HepG2 (cell line): ENCODE measurements at regions not wholly inside any gene's neighbourhood (a gene's known extent, or its start where the extent isn't known, plus 50 kb on each side); places are given as distances from the start of the nearest gene placed in this dataset.

ENCODE experiments used
- BORCS8-MEF2B ChIP-seq: sonication (generic); formaldehyde crosslinking; IDR thresholded peaks from 2 replicates; pipeline ENCODE4 v1.8.0; 2022; ENCODE audit warnings: mild to moderate bottlenecking, missing genetic modification reagents
- RNF2 ChIP-seq: fragments of 450-650 bp; conservative IDR thresholded peaks from 2 replicates; pipeline ENCODE4 v1.6.1; 2016; ENCODE audit warnings: low read depth
- RXRB ChIP-seq: IDR thresholded peaks from 2 replicates; pipeline ENCODE4 v1.6.1; 2016; ENCODE audit warnings: borderline replicate concordance, missing genetic modification reagents, missing compliant biosample characterization
- SIX1 ChIP-seq: sonication (generic); formaldehyde crosslinking; IDR thresholded peaks from 2 replicates; pipeline ENCODE4 v1.4.0; 2020; ENCODE audit warnings: missing genetic modification reagents, borderline replicate concordance
- SP140L ChIP-seq: sonication (generic); formaldehyde crosslinking; IDR thresholded peaks from 2 replicates; pipeline ENCODE4 v1.4.0; 2020; ENCODE audit warnings: missing genetic modification reagents, borderline replicate concordance
- TEAD3 ChIP-seq: optimal IDR thresholded peaks from 2 replicates; pipeline ENCODE3; 2016; ENCODE audit warnings: borderline replicate concordance
- ZBTB25 ChIP-seq: IDR thresholded peaks from 2 replicates; pipeline ENCODE4 v1.6.1; 2018; ENCODE audit warnings: missing genetic modification reagents
- ZNF646 ChIP-seq: sonication (generic); formaldehyde crosslinking; IDR thresholded peaks from 2 replicates; pipeline ENCODE4 v1.9.0; 2021; ENCODE audit warnings: mild to moderate bottlenecking, missing genetic modification reagents
- TF ChIP-seq, protein P1 (sequence below): sonication (generic); formaldehyde crosslinking; IDR thresholded peaks from 2 replicates; pipeline ENCODE4 v1.4.0; 2020; ENCODE audit warnings: mild to moderate bottlenecking, missing genetic modification reagents

DNA sequence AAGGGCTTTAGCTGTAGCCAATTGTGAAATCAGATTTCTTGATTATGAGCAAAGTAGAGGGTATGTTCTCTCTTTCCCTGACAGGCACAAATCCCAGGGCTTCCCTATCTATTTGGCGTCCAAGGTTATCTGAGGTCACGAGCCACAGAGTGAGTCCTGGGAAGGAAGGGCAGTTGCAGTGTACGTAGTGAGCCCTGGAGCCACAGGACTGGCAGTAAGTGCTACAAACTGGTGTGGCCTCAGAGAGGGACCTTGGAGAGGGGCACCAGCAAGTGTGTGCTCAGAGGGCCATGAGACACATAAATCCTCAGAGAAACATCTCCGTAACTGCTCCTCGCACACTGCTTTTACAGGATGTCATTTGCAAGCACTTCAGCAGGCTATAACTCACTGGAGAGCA is 115.5 kb upstream of the SH3BP4 start (continued):
- TF ChIP-seq TEAD3 (CRISPR knock-in tag) (peak; percentile 5), ZNF646 (no peak), RXRB (peak; percentile 94), BORCS8-MEF2B (CRISPR knock-in tag) (no peak), SP140L (CRISPR knock-in tag) (no peak), ZBTB25 (CRISPR knock-in tag) (0 out of 2 replicates have a peak, but pooled peaks have one; percentile 33), RNF2 (no peak), SIX1 (CRISPR knock-in tag) (no peak)
- TF ChIP-seq, protein P1, sequence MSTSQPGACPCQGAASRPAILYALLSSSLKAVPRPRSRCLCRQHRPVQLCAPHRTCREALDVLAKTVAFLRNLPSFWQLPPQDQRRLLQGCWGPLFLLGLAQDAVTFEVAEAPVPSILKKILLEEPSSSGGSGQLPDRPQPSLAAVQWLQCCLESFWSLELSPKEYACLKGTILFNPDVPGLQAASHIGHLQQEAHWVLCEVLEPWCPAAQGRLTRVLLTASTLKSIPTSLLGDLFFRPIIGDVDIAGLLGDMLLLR (CRISPR knock-in tag), result no peak
